ENCODE measurements at regions not wholly inside any gene's neighbourhood (a gene's known extent, or its start where the extent isn't known, plus 50 kb on each side); places are given as distances from the start of the nearest gene placed in this dataset.

DNA sequence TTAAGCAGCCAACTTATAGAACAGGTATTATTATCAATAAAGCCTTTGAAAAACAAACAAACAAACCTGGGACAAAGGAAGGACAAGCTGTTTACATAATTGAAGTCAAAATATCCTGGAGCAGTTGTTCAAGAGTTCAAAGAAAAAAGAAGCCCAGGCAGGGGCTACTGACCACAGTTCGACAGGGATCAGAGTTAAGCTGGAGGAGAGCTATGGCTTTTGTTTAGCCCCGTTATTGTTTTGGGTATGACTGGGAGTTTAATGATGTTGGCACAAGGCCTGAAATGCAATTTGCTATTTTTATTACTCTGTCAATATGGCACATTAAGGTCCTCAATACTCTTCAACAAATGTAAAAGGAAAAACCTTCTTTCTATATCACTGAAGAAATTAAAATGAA is 624.4 kb upstream of the KLHL1 start:
- TF ChIP-seq CTCF (IDR thresholded peaks at IDR 0.05; ENCODE audit: control insufficient read depth, extremely low read depth, insufficient read depth) = no peak
- no peak for DNase-seq (ENCODE audit: low read depth)

GRCh38 chr13:70729369-70729768 is 621.1 kb upstream of the KLHL1 start:
- H3K4me3 ChIP-seq (ENCODE audit: low read depth, low read length) = no peak overlapping the region
- no peak for DNase-seq (ENCODE audit: low read depth)
- no peak for TF ChIP-seq CTCF (IDR thresholded peaks at IDR 0.05; ENCODE audit: control insufficient read depth, extremely low read depth, insufficient read depth)

More for the DNA sequence above, 624.4 kb upstream of the KLHL1 start:
- no peak overlapping the region for H3K4me3 ChIP-seq (ENCODE audit: low read depth, low read length)

- TF ChIP-seq CTCF (IDR thresholded peaks at IDR 0.05; ENCODE audit: control insufficient read depth, extremely low read depth, insufficient read depth) = peak; percentile 30
- no peak for DNase-seq (ENCODE audit: low read depth)
Observed at GRCh38 chr13:70723732-70724131, 615.5 kb upstream of the KLHL1 start.

DNA sequence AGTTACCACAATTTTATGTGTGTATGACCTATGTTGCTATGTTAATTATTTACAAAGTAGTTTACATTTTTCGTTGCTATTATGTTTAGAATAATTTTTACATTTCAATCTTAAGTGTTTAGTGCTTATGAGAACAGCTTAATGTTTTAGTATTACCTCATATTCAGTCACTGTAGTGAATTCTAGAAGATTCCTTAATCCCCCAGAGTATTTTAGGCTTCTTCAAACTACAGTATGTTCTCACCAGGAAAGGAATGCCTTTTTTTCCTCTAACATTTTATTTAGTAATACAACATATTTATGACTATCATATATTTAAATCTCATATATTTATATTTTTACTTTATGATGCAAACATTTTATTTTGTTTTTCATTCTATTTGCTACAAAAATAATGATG is 612.1 kb upstream of the KLHL1 start:
- TF ChIP-seq CTCF (IDR thresholded peaks at IDR 0.05; ENCODE audit: control insufficient read depth, extremely low read depth, insufficient read depth) = no peak
- H3K4me3 ChIP-seq (ENCODE audit: low read depth, low read length) = no peak overlapping the region
- DNase-seq (ENCODE audit: low read depth) = no peak

More at GRCh38 chr13:70723732-70724131, 615.5 kb upstream of the KLHL1 start:
- no peak overlapping the region for H3K4me3 ChIP-seq (ENCODE audit: low read depth, low read length)

DNA sequence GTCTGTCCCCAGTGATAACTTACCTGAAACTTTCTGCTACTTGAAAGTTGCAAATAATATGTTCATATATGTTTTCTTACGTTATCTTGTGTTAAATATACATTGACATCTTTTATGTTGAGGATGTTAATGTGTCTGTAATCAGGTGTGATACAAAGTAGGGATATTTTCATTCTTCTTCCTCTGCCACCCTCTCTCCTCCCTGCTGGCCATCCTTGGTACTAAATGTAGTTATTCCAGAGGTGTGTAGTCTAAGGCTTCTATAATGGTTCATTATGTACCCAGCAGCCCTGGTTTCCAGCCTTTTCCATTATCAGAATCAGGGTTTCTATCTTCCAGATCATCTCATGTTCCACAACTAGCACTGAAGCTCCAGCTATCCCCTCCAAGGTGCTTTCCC is 606.7 kb upstream of the KLHL1 start:
- TF ChIP-seq CTCF (IDR thresholded peaks at IDR 0.05; ENCODE audit: control insufficient read depth, extremely low read depth, insufficient read depth) = no peak
- no peak overlapping the region for H3K4me3 ChIP-seq (ENCODE audit: low read depth, low read length)
- DNase-seq (ENCODE audit: low read depth) = no peak

DNA sequence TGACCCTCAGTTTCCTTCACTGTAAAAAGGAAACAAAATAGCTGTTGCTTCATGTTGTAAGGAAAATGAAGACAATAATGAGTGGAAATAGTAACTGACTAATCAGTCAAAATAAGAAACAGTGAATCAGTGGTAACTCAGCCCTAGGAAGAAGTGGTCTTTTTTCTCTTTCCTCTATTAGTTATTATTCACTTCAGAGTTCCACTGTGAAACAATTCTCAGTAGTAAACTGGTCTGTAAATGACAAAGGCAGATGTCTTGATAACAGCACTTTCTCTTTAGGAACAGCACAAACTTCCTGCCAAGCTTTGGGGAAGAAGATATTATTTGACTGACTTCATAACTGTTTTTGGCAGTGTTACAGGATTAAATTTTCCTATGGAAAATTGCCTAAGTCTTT is 600.5 kb upstream of the KLHL1 start:
- DNase-seq (ENCODE audit: low read depth) = no peak
- TF ChIP-seq CTCF (IDR thresholded peaks at IDR 0.05; ENCODE audit: control insufficient read depth, extremely low read depth, insufficient read depth) = no peak
- H3K4me3 ChIP-seq (ENCODE audit: low read depth, low read length) = no peak overlapping the region

GRCh38 chr13:70703755-70704154 is 595.5 kb upstream of the KLHL1 start:
- H3K4me3 ChIP-seq (ENCODE audit: low read depth, low read length) = no peak overlapping the region
- DNase-seq (ENCODE audit: low read depth) = no peak
- no peak for TF ChIP-seq CTCF (IDR thresholded peaks at IDR 0.05; ENCODE audit: control insufficient read depth, extremely low read depth, insufficient read depth)

Data from LNCaP clone FGC (cell line).